Bronchial epithelial cell (primary cell): ENCODE measurements at regions not wholly inside any gene's neighbourhood (a gene's known extent, or its start where the extent isn't known, plus 50 kb on each side); places are given as distances from the start of the nearest gene placed in this dataset.

Experiments
- DNase-seq: peaks from one replicate; pipeline ENCODE4 v3.0.0-alpha.2; 2010; ENCODE audit warnings: low read depth
- FAIRE-seq: peaks from 2 replicates; lab custom pipeline; 2011; peaks lifted over from hg19 to GRCh38; lab: Jason Lieb, UNC
- H3K27me3 ChIP-seq: 2 replicates; pipeline ENCODE4 v1.5.1; 2011; ENCODE audit warnings: low read length; ENCODE audit not compliant: control insufficient read depth, insufficient read depth
- H3K36me3 ChIP-seq: 2 replicates; pipeline ENCODE4 v1.5.1; 2011; ENCODE audit warnings: low read length; ENCODE audit not compliant: control insufficient read depth, insufficient read depth
- H3K4me3 ChIP-seq: 2 replicates; pipeline ENCODE4 v1.5.1; 2011; ENCODE audit warnings: mild to moderate bottlenecking, low read depth, low read length, control low read depth
- TF ChIP-seq, protein P1 (sequence below): IDR thresholded peaks from 2 replicates; pipeline ENCODE4 v1.5.1; 2011; ENCODE audit warnings: mild to moderate bottlenecking, moderate library complexity, low read length, control low read depth, inconsistent platforms; ENCODE audit not compliant: insufficient read depth, severe bottlenecking

- H3K36me3 ChIP-seq: no peaks in the 10 kb centered on the region
- no peak overlapping the region for H3K4me3 ChIP-seq
- no peak for DNase-seq
- no peak for FAIRE-seq
- TF ChIP-seq, protein P1, sequence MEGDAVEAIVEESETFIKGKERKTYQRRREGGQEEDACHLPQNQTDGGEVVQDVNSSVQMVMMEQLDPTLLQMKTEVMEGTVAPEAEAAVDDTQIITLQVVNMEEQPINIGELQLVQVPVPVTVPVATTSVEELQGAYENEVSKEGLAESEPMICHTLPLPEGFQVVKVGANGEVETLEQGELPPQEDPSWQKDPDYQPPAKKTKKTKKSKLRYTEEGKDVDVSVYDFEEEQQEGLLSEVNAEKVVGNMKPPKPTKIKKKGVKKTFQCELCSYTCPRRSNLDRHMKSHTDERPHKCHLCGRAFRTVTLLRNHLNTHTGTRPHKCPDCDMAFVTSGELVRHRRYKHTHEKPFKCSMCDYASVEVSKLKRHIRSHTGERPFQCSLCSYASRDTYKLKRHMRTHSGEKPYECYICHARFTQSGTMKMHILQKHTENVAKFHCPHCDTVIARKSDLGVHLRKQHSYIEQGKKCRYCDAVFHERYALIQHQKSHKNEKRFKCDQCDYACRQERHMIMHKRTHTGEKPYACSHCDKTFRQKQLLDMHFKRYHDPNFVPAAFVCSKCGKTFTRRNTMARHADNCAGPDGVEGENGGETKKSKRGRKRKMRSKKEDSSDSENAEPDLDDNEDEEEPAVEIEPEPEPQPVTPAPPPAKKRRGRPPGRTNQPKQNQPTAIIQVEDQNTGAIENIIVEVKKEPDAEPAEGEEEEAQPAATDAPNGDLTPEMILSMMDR: no peak
- H3K27me3 ChIP-seq: no peaks in the 10 kb centered on the region
Observed at GRCh38 chr6:21496706-21497105, 96.8 kb upstream of the SOX4 start.

- TF ChIP-seq, protein P1: no peak
- FAIRE-seq (no peak), DNase-seq (no peak)
- Histone ChIP-seq H3K4me3 (no peak overlapping the region), H3K36me3 (no peaks in the 10 kb centered on the region), H3K27me3 (no peaks in the 10 kb centered on the region)
Observed at GRCh38 chr6:21500314-21501020, 93.1 kb upstream of the SOX4 start.

- Histone ChIP-seq H3K4me3 (no peak overlapping the region), H3K27me3 (no peaks in the 10 kb centered on the region), H3K36me3 (no peaks in the 10 kb centered on the region)
- TF ChIP-seq, protein P1: no peak
- DNase-seq (no peak), FAIRE-seq (no peak)
Observed at GRCh38 chr6:21501021-21501354, 92.6 kb upstream of the SOX4 start.

DNA sequence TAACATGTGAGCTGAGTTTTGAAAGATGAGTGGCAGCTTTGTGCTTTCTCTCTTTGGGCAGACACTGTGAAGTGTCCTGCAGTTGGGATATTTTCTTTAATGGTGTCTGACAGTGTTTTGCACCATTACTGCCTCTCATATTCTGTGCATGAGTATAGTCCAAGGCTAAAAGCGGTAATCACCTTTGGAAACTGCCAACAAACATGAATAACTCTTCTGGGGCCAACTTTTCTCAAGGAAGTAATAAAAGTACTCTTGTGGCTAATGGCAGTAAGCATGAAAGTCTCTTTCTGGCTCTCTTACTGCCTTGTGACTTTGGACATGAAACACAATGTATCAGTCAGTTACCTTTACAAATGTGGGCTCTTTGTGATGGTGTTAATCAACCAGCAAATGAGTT, 91.7 kb upstream of the SOX4 start:
- no peak for FAIRE-seq
- no peaks in the 10 kb centered on the region for H3K36me3 ChIP-seq
- no peaks in the 10 kb centered on the region for H3K27me3 ChIP-seq
- no peak overlapping the region for H3K4me3 ChIP-seq
- TF ChIP-seq, protein P1: no peak
- DNase-seq: no peak

- Histone ChIP-seq H3K4me3 (no peak overlapping the region), H3K27me3 (no peaks in the 10 kb centered on the region), H3K36me3 (no peaks in the 10 kb centered on the region)
- FAIRE-seq (no peak), DNase-seq (no peak)
- TF ChIP-seq, protein P1: no peak
Observed at GRCh38 chr6:21502682-21503081, 90.9 kb upstream of the SOX4 start.

- Histone ChIP-seq H3K4me3 (no peak overlapping the region), H3K27me3 (no peaks in the 10 kb centered on the region), H3K36me3 (no peaks in the 10 kb centered on the region)
- FAIRE-seq: no peak
- no peak for DNase-seq
- TF ChIP-seq, protein P1: no peak
Observed at GRCh38 chr6:21504790-21505189, 88.8 kb upstream of the SOX4 start.
